ENCODE measurements at regions not wholly inside any gene's neighbourhood (a gene's known extent, or its start where the extent isn't known, plus 50 kb on each side); places are given as distances from the start of the nearest gene placed in this dataset.

- TF ChIP-seq CTCF (IDR thresholded peaks at IDR 0.05) (no peak), POLR2A (IDR thresholded peaks at IDR 0.05) (no peak)
These were observed 220.3 kb upstream of the NFIA start for GRCh38 chr1:60861961-60862567.
